HL-60 (cell line): ENCODE measurements at regions not wholly inside any gene's neighbourhood (a gene's known extent, or its start where the extent isn't known, plus 50 kb on each side); places are given as distances from the start of the nearest gene placed in this dataset.

Experiments
- DNase-seq, 2 experiments: peaks; one replicate each; pipeline ENCODE4 v3.0.0-alpha.2; 2010 to 2020; ENCODE audit warnings: low read depth in 1 of 2, low spot score in 1 of 2
- H3K27ac ChIP-seq: fragments of 250-450 bp; sonication (Bioruptor Pico); replicated peaks from 2 replicates; pipeline ENCODE4 v1.5.1; 2020; ENCODE audit warnings: mild to moderate bottlenecking, moderate library complexity
- H3K27me3 ChIP-seq: fragments of 250-450 bp; sonication (Bioruptor Pico); 2 replicates; pipeline ENCODE4 v1.5.1; 2021; ENCODE audit warnings: mild to moderate bottlenecking, moderate library complexity; ENCODE audit not compliant: insufficient read depth, poor library complexity, severe bottlenecking
- H3K4me3 ChIP-seq: replicated peaks from 2 replicates; pipeline ENCODE4 v1.5.1; 2011; ENCODE audit warnings: mild to moderate bottlenecking, control low read depth, low read length; ENCODE audit not compliant: insufficient read depth
- GABPA ChIP-seq: IDR thresholded peaks from 2 replicates; pipeline ENCODE4 v1.6.1; 2012; ENCODE audit warnings: low read depth
- POLR2AphosphoS5 ChIP-seq: IDR thresholded peaks from 2 replicates; pipeline ENCODE4 v1.6.1; 2012; ENCODE audit warnings: low read depth
- SPI1 ChIP-seq: IDR thresholded peaks from 2 replicates; pipeline ENCODE4 v1.6.1; 2012; ENCODE audit warnings: low read depth, mild to moderate bottlenecking, borderline replicate concordance
- TF ChIP-seq, protein P1 (sequence below): IDR thresholded peaks from one replicate; pipeline ENCODE4 v1.5.1; 2011; ENCODE audit warnings: low read length, control low read depth, inconsistent platforms; ENCODE audit not compliant: insufficient read depth
- TF ChIP-seq, protein P2 (sequence below): IDR thresholded peaks from 2 replicates; pipeline ENCODE4 v1.6.1; 2012; ENCODE audit warnings: low read depth; ENCODE audit not compliant: insufficient replicate concordance

- TF ChIP-seq POLR2AphosphoS5: no peak
- TF ChIP-seq GABPA: no peak
- TF ChIP-seq, protein P1, sequence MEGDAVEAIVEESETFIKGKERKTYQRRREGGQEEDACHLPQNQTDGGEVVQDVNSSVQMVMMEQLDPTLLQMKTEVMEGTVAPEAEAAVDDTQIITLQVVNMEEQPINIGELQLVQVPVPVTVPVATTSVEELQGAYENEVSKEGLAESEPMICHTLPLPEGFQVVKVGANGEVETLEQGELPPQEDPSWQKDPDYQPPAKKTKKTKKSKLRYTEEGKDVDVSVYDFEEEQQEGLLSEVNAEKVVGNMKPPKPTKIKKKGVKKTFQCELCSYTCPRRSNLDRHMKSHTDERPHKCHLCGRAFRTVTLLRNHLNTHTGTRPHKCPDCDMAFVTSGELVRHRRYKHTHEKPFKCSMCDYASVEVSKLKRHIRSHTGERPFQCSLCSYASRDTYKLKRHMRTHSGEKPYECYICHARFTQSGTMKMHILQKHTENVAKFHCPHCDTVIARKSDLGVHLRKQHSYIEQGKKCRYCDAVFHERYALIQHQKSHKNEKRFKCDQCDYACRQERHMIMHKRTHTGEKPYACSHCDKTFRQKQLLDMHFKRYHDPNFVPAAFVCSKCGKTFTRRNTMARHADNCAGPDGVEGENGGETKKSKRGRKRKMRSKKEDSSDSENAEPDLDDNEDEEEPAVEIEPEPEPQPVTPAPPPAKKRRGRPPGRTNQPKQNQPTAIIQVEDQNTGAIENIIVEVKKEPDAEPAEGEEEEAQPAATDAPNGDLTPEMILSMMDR: no peak
- TF ChIP-seq, protein P2, sequence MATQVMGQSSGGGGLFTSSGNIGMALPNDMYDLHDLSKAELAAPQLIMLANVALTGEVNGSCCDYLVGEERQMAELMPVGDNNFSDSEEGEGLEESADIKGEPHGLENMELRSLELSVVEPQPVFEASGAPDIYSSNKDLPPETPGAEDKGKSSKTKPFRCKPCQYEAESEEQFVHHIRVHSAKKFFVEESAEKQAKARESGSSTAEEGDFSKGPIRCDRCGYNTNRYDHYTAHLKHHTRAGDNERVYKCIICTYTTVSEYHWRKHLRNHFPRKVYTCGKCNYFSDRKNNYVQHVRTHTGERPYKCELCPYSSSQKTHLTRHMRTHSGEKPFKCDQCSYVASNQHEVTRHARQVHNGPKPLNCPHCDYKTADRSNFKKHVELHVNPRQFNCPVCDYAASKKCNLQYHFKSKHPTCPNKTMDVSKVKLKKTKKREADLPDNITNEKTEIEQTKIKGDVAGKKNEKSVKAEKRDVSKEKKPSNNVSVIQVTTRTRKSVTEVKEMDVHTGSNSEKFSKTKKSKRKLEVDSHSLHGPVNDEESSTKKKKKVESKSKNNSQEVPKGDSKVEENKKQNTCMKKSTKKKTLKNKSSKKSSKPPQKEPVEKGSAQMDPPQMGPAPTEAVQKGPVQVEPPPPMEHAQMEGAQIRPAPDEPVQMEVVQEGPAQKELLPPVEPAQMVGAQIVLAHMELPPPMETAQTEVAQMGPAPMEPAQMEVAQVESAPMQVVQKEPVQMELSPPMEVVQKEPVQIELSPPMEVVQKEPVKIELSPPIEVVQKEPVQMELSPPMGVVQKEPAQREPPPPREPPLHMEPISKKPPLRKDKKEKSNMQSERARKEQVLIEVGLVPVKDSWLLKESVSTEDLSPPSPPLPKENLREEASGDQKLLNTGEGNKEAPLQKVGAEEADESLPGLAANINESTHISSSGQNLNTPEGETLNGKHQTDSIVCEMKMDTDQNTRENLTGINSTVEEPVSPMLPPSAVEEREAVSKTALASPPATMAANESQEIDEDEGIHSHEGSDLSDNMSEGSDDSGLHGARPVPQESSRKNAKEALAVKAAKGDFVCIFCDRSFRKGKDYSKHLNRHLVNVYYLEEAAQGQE: no peak
Measured at GRCh38 chr1:208933984-208934525, 649.5 kb upstream of the CAMK1G start.

GRCh38 chr1:208934933-208935332, 648.6 kb upstream of the CAMK1G start:
- Histone ChIP-seq H3K27me3 (no peaks in the 10 kb centered on the region), H3K4me3 (no peak overlapping the region), H3K27ac (no peak overlapping the region)
- TF ChIP-seq, protein P1: no peak
- TF ChIP-seq, protein P2: no peak
- TF ChIP-seq SPI1 (no peak), POLR2AphosphoS5 (no peak), GABPA (no peak)
- DNase-seq: no peak

More at GRCh38 chr1:208933984-208934525, 649.5 kb upstream of the CAMK1G start:
- no peak for DNase-seq
- no peak overlapping the region for H3K4me3 ChIP-seq
- H3K27ac ChIP-seq: no peak overlapping the region
- H3K27me3 ChIP-seq: no peaks in the 10 kb centered on the region

DNA sequence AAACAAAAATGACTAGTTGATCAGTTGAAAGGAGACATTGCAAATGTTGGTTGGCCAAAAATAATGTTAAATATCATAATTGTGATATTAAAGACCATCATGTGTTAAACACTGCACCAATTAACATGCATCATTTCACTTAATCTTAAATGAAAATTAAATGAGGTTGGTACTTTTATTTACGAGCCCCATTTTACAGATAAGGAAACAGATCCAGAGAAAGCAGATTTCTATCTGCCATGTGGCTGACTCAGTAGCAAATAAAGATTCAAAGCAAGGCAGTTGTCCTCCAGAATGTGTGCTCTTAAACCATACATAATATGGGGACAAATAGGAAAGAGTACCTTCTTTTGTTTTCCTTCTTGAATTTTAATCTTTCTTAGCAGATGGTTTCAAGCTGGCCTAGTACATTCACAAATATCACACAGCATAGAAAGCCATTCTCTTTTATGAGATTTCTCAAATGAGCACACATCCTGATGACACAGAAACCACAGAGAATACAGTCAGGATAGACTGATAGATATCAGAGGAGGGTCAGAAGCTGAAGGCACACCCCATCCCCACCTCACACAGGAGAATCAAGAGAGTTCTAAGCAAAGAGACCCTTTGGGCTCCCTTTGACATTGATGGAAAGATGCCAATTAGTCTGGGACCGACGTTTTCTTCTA, 647.9 kb upstream of the CAMK1G start:
- H3K27ac ChIP-seq: no peak overlapping the region
- TF ChIP-seq GABPA: no peak
- TF ChIP-seq, protein P1: no peak
- TF ChIP-seq POLR2AphosphoS5: no peak
- TF ChIP-seq, protein P2: no peak
- TF ChIP-seq SPI1: no peak
- H3K4me3 ChIP-seq: no peak overlapping the region
- no peak for DNase-seq
- no peaks in the 10 kb centered on the region for H3K27me3 ChIP-seq
